ENCODE measurements at regions not wholly inside any gene's neighbourhood (a gene's known extent, or its start where the extent isn't known, plus 50 kb on each side); places are given as distances from the start of the nearest gene placed in this dataset.

- Mint-ChIP-seq H3K4me1 (peaks cover 13% of the 10 kb centered on the region), H3K9me3 (ENCODE audit: insufficient read depth) (no peaks in the 10 kb centered on the region), H3K27me3 (no peaks in the 10 kb centered on the region), H3K4me3 (no peak overlapping the region), H3K27ac (no peak overlapping the region)
- no peaks in the 10 kb centered on the region for H4K20me1 ChIP-seq (ENCODE audit: control insufficient read depth, insufficient read depth, low read length, poor library complexity, severe bottlenecking)
- no peaks in the 10 kb centered on the region for H3K79me2 ChIP-seq (ENCODE audit: control insufficient read depth, insufficient read depth, low read length)
- DNase-seq (no peak), ATAC-seq (ENCODE audit: low read depth) (no peak)
- no peaks in the 10 kb centered on the region for H3K36me3 ChIP-seq (replicated peaks in 1 of 2; ENCODE audit: control extremely low read depth in 1 of 2, control insufficient read depth in 1 of 2, extremely low read depth in 1 of 2, insufficient read depth in 2 of 2, low read length in 1 of 2)
- TF ChIP-seq CTCF (IDR thresholded peaks at IDR 0.05), result no peak
- no peak for TF ChIP-seq EZH2 (IDR thresholded peaks at IDR 0.05; ENCODE audit: borderline replicate concordance, insufficient read depth, low read depth, low read length, poor library complexity, severe bottlenecking)
- intact Hi-C loops (cut with micrococcal nuclease), result no loop called here
- CTCF ChIA-PET, result no interaction called here
- peaks cover 8% of the 10 kb centered on the region in 2 donors for H3K4me1 ChIP-seq (ENCODE audit: control insufficient read depth in 2 of 2, insufficient read depth in 2 of 2, low read length in 2 of 2)
- no peak overlapping the region for H3K4me2 ChIP-seq (replicated peaks; ENCODE audit: low read depth, low read length, poor library complexity, severe bottlenecking)
- H3K27ac ChIP-seq (ENCODE audit: low read length in 2 of 2), result no peak overlapping the region
- peaks cover 0 to 4% (median 0%) of the 10 kb centered on the region in 3 donors for H3K9me3 ChIP-seq (ENCODE audit: control extremely low read depth in 1 of 3, control insufficient read depth in 2 of 3, insufficient read depth in 1 of 3, low read length in 2 of 3)
- 100% methylated on average over 1 of the region's 2 CpGs for WGBS (ENCODE audit: insufficient coverage)
- POLR2A ChIA-PET, result no interaction called here
- H3K4me3 ChIP-seq (ENCODE audit: control extremely low read depth in 1 of 5, extremely low read depth in 1 of 5, insufficient read depth in 1 of 5, low read depth in 2 of 5, low read length in 4 of 5), result no peak overlapping the region
- no peak overlapping the region for H3K9ac ChIP-seq (ENCODE audit: low read length)
- H3K27me3 ChIP-seq (replicated peaks in 1 of 4; ENCODE audit: control extremely low read depth in 1 of 4, control insufficient read depth in 3 of 4, insufficient read depth in 4 of 4, low read length in 3 of 4), result no peaks in the 10 kb centered on the region
- no peak overlapping the region for H2AFZ ChIP-seq (ENCODE audit: insufficient read depth, low read depth, low read length, poor library complexity, severe bottlenecking)
These were observed 57.6 kb upstream of the IFNLR1 start for GRCh38 chr1:24244519-24245268.

GRCh38 chr1:24237750-24238395 is 50.8 kb upstream of the IFNLR1 start:
- Histone ChIP-seq H3K9ac (ENCODE audit: low read length) (no peak overlapping the region), H3K9me3 (ENCODE audit: control extremely low read depth in 1 of 3, control insufficient read depth in 2 of 3, insufficient read depth in 1 of 3, low read length in 2 of 3) (no peaks in the 10 kb centered on the region), H3K79me2 (ENCODE audit: control insufficient read depth, insufficient read depth, low read length) (no peaks in the 10 kb centered on the region), H2AFZ (ENCODE audit: insufficient read depth, low read depth, low read length, poor library complexity, severe bottlenecking) (no peak overlapping the region), H3K36me3 (replicated peaks in 1 of 2; ENCODE audit: control extremely low read depth in 1 of 2, control insufficient read depth in 1 of 2, extremely low read depth in 1 of 2, insufficient read depth in 2 of 2, low read length in 1 of 2) (no peaks in the 10 kb centered on the region), H3K4me3 (ENCODE audit: control extremely low read depth in 1 of 5, extremely low read depth in 1 of 5, insufficient read depth in 1 of 5, low read depth in 2 of 5, low read length in 4 of 5) (no peak overlapping the region), H3K4me2 (replicated peaks; ENCODE audit: low read depth, low read length, poor library complexity, severe bottlenecking) (no peak overlapping the region), H3K27me3 (replicated peaks in 1 of 4; ENCODE audit: control extremely low read depth in 1 of 4, control insufficient read depth in 3 of 4, insufficient read depth in 4 of 4, low read length in 3 of 4) (peaks cover 0 to 3% (median 0%) of the 10 kb centered on the region in 4 experiments), H3K4me1 (ENCODE audit: control insufficient read depth in 2 of 2, insufficient read depth in 2 of 2, low read length in 2 of 2) (peaks cover 0 to 4% of the 10 kb centered on the region in 2 donors), H4K20me1 (ENCODE audit: control insufficient read depth, insufficient read depth, low read length, poor library complexity, severe bottlenecking) (no peaks in the 10 kb centered on the region), H3K27ac (ENCODE audit: low read length in 2 of 2) (no peak overlapping the region)
- DNase-seq (no peak), ATAC-seq (ENCODE audit: low read depth) (no peak)
- ChIA-PET CTCF (no interaction called here), POLR2A (no interaction called here)
- 91% methylated on average over 6 of the region's 8 CpGs for WGBS (ENCODE audit: insufficient coverage)
- no peaks in the 10 kb centered on the region for H3K9me3 Mint-ChIP-seq (ENCODE audit: insufficient read depth)
- H3K27ac Mint-ChIP-seq, result no peak overlapping the region
- H3K27me3 Mint-ChIP-seq, result no peaks in the 10 kb centered on the region
- H3K4me3 Mint-ChIP-seq, result no peak overlapping the region
- peaks cover 8% of the 10 kb centered on the region for H3K4me1 Mint-ChIP-seq
- intact Hi-C loops (cut with micrococcal nuclease), result no loop called here
- TF ChIP-seq EZH2 (IDR thresholded peaks at IDR 0.05; ENCODE audit: borderline replicate concordance, insufficient read depth, low read depth, low read length, poor library complexity, severe bottlenecking) (no peak), CTCF (IDR thresholded peaks at IDR 0.05) (no peak)

All from B cell (primary cell).